ENCODE measurements at regions not wholly inside any gene's neighbourhood (a gene's known extent, or its start where the extent isn't known, plus 50 kb on each side); places are given as distances from the start of the nearest gene placed in this dataset.

DNA sequence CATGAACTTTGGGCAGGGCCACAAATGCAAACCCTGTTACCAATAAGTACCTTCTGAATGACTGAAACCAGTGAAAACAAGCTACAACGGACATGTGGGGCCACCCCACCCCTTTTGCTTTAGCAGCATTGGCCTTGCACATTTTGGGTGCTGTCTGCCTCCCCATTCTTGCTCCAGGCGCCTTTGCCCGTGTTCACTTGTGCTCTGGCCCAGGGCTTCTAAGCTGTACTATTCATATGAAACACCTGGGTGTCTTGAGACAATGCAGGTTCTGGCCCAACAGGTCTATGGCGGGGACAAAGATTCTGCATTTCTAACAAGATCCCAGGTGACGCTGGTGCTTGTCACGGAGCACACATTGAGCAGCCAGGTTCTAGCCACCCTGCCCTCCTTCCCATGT, 96.5 kb upstream of the SDK1 start:
- WGBS, 4 donors, result 81 to 93% (median 88%) methylated on average over 6 of the region's 6 CpGs
- Histone ChIP-seq H3K9me3 (replicated peaks in 1 of 3) (no peaks in the 10 kb centered on the region), H3K27ac (no peak overlapping the region), H3K27me3 (no peaks in the 10 kb centered on the region), H3K4me1 (replicated peaks in 1 of 2) (no peaks in the 10 kb centered on the region), H3K36me3 (replicated peaks in 1 of 2) (no peaks in the 10 kb centered on the region), H3K4me3 (no peak overlapping the region)
- intact Hi-C loops (cut with DNase I), result no loop called here
- DNase-seq, result no peak
- TF ChIP-seq, protein P1, sequence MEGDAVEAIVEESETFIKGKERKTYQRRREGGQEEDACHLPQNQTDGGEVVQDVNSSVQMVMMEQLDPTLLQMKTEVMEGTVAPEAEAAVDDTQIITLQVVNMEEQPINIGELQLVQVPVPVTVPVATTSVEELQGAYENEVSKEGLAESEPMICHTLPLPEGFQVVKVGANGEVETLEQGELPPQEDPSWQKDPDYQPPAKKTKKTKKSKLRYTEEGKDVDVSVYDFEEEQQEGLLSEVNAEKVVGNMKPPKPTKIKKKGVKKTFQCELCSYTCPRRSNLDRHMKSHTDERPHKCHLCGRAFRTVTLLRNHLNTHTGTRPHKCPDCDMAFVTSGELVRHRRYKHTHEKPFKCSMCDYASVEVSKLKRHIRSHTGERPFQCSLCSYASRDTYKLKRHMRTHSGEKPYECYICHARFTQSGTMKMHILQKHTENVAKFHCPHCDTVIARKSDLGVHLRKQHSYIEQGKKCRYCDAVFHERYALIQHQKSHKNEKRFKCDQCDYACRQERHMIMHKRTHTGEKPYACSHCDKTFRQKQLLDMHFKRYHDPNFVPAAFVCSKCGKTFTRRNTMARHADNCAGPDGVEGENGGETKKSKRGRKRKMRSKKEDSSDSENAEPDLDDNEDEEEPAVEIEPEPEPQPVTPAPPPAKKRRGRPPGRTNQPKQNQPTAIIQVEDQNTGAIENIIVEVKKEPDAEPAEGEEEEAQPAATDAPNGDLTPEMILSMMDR (IDR thresholded peaks at IDR 0.05), result no peak
- TF ChIP-seq POLR2A (IDR thresholded peaks at IDR 0.05), result no peak

DNA sequence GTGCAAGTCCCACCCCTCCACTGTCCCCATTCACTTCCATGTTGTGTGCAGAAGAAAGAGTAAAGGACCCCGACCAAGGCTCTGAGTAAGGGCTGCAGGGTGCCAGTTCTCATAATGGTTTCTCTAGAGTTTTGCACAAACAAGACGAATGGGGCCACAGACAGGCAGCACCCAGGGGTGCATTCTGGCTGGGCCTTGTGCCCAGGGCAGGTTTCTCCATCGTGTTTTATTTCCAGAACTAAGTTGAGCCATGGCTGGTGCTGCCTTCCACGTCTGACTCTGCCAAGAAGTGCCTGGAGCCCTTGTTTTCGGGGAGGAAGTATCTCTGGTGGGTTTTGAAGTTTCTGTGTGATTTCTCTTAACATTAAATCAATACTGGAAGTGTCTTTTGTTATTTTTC, 95.0 kb upstream of the SDK1 start:
- Histone ChIP-seq H3K4me3 (no peak overlapping the region), H3K27ac (no peak overlapping the region), H3K36me3 (replicated peaks in 1 of 2) (no peaks in the 10 kb centered on the region), H3K9me3 (replicated peaks in 1 of 3) (no peaks in the 10 kb centered on the region), H3K27me3 (no peaks in the 10 kb centered on the region), H3K4me1 (replicated peaks in 1 of 2) (no peaks in the 10 kb centered on the region)
- no peak for DNase-seq
- TF ChIP-seq POLR2A (IDR thresholded peaks at IDR 0.05), result no peak
- TF ChIP-seq, protein P1 (IDR thresholded peaks at IDR 0.05), result no peak
- WGBS, 4 donors, result 66 to 83% (median 73%) methylated on average over 4 to 5 of the region's 5 CpGs
- intact Hi-C loops (cut with DNase I), result no loop called here

DNA sequence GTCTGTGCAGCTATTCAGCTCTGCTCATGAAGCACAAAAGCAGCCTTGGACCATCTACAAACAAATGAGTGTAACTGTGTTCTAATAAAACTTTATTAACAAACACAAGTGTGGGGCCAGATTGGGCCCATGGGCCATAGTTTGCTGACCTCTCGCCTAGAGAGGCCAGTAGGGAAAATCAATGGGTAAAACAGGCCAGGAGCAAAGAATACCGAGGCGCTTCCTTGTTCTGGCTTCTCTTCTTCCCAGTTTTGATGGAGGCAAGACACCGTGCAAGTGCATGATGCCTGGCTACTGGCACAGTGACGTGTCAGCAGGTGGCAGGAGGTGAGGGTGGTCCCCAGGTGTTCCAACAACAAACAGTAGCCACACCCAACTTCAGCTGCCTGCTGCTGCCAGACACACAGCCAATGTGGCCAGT, 94.3 kb upstream of the SDK1 start:
- DNase-seq, result no peak
- TF ChIP-seq, protein P1 (IDR thresholded peaks at IDR 0.05), result no peak
- TF ChIP-seq POLR2A (IDR thresholded peaks at IDR 0.05), result no peak

DNA sequence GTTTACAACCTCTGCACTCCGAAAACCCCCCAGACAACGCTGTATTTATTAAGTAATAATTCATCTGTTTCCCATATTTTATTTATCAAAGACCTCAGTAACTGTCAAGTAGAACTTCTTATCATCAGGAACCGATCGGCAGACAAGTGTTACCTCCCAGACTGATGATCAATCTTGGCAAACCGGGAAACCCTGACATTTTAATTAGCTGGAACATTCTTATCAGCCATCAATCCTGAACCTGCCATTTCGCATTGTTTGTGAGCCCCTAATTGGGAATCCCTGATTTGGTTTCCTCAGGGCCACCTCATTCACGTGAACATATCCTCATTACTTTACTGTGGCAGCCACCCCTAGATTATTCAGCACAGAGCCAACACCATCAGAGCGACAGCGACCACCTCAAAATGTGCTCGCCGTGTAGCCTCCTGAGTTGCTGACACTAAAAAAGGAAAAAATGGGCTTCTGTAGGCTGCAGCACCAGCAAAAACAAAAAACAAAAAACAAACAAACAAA, 93.6 kb upstream of the SDK1 start:
- Histone ChIP-seq H3K27ac (no peak overlapping the region), H3K36me3 (replicated peaks in 1 of 2) (no peaks in the 10 kb centered on the region), H3K4me1 (replicated peaks in 1 of 2) (no peaks in the 10 kb centered on the region), H3K27me3 (no peaks in the 10 kb centered on the region), H3K4me3 (no peak overlapping the region), H3K9me3 (replicated peaks in 1 of 3) (no peaks in the 10 kb centered on the region)
- 39 to 53% (median 47%) methylated on average over 11 of the region's 11 CpGs for WGBS, 4 donors
- TF ChIP-seq POLR2A (IDR thresholded peaks at IDR 0.05), result no peak
- TF ChIP-seq, protein P1 (IDR thresholded peaks at IDR 0.05), result no peak
- no peak for DNase-seq
- intact Hi-C loops (cut with DNase I), result no loop called here

More for the DNA sequence above, 94.3 kb upstream of the SDK1 start:
- WGBS, 4 donors, result 84 to 96% (median 87%) methylated on average over 4 to 5 of the region's 5 CpGs
- H3K4me3 ChIP-seq, result no peak overlapping the region
- intact Hi-C loops (cut with DNase I), result no loop called here
- no peaks in the 10 kb centered on the region for H3K9me3 ChIP-seq (replicated peaks in 1 of 3)
- H3K27ac ChIP-seq, result no peak overlapping the region
- no peaks in the 10 kb centered on the region for H3K36me3 ChIP-seq (replicated peaks in 1 of 2)
- H3K4me1 ChIP-seq (replicated peaks in 1 of 2), result no peaks in the 10 kb centered on the region
- no peaks in the 10 kb centered on the region for H3K27me3 ChIP-seq
